NCI-H69 (cell line): ENCODE measurements at regions not wholly inside any gene's neighbourhood (a gene's known extent, or its start where the extent isn't known, plus 50 kb on each side); places are given as distances from the start of the nearest gene placed in this dataset.

Experiments
- DNase-seq: peaks from one replicate; lab custom pipeline; 2025; lab: John Stamatoyannopoulos, UW

GRCh38 chr10:78366663-78367411 is 333.2 kb downstream of the RPS24 start:
- DNase-seq, result no peak

DNA sequence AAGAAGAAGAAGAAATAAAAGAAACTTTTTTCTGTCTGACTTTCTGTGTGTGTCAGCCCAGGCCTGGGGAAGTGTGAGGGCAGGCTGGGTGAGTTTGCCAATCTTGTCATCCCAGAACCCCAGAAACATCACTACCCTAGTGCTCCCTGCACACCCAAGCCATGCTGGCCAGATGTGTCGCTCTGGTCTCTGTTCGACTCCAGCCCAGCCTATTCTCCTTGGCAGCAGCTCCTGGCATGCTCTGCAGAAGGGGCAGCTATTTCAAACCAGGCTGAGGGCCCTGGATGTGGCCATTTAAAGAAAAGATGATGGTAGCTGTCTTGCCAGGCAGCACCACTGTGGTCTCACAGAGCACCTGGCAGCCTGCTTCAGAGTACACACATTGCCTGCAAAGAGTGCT is 334.1 kb downstream of the RPS24 start:
- DNase-seq, result no peak

DNA sequence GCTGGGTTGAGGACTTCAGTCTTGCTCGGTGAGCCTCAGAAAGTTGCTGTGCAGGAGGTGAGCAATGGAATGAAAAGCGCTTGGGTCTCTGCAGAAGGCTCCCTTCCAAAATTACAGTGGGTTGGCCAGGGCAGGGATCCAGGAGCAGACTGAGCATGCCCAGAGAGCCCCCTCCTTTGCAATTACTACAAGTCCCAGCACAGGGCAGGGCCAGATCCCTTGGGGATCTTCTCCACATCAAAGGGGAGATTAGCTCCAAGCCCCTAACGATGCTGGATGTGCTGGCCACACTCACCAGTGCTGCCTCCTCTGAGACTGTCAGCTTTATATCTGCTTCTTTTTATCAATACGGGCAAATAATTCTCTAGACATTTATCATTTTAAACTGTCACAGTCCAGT is 337.5 kb downstream of the RPS24 start:
- peak; percentile 14 for DNase-seq

DNA sequence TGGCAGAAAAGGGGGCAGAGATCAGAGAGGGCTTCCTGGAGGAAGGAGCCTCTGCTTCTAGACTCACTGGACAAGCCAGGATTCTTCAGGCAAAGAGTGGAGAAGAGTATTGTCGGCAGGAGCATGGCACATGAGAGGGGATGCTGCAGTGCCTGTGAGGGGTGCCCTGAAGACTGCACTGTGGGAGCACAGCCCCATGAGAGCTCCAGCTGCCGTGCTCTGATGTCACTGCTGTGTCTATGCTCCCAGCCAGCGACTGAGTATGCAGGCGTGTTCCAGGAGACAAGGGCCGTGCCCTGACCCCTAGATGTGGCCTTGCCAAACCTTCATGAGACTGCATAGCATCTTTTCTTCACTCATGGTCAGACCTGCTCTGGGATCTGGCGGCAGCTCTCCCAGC is 339.1 kb downstream of the RPS24 start:
- no peak for DNase-seq

DNA sequence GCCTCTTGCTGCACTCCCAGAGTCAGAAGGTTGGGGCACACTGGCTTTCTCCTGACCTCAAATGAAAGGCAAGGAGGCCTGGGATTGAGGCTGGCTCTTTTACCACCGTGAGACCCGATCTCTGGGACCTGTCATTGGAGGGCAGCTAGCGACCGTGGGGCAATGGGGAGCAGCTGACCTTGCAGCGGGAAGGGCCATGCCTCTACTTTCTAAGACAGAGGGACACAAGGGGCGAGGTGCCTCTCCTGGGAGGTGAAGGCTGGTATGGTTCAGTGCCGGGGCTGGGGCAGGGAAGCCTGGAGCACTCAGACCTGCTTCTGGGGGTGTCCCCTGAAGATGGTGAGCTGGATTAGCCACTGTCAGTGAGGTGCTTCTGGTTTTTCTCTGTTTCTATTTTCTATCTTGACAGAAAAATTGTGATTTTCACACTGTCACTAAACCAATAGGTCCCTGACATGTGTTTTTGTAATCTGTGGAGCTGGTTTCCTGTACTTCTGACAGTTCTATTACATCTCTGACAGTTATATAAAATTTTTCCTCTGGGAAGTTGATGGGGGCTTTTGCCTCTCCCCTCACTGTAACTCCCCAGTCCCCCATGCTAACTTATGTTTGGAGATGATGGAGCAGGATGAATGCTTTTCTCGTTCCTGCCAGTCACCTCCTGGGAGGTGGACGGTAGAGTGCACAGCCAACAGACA is 340.8 kb downstream of the RPS24 start:
- DNase-seq, result no peak

DNA sequence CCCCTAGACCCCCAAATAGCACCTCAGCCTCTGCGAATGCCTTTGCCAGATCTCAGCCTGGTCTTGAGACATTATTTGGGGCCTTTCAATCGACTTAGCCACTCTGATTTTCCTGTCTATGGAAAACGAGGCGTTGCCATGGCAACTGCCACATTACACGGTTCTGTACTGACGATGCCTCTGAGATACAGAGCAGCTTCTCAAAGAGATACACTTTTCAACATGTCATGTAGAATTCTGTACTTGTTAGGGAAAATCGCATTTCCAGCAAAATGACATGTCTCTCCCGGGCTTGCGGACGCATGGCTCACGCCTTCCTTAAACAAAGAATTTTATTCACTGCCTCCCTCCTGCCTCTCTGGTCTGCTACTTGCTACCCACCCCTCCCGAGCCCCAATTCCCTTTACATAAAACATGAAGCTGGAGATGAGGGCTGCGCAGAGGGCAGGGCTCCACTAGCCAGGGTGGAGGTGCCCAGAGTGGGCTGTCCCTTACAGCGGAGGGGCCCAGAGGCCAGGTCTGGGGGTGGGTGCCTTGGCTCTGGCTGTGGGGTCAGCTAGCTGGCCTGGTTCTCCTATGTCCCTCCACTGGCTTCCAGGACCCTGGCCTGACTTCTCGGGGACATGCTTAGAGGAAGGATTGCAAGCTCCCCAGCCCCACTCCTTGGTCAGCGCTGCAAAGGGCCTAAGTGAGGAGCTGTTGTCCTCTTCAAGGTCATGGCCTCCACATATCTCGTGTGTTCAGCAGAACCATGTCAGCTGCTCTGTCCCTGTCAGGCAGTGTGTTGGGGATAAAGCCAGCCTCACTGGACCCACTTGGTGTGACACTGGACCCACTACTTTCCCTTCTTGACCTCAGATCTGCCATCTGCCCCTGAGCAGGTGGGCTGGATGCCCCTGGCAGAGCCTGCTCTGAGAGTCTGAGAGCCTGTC is 342.5 kb downstream of the RPS24 start:
- no peak for DNase-seq

DNA sequence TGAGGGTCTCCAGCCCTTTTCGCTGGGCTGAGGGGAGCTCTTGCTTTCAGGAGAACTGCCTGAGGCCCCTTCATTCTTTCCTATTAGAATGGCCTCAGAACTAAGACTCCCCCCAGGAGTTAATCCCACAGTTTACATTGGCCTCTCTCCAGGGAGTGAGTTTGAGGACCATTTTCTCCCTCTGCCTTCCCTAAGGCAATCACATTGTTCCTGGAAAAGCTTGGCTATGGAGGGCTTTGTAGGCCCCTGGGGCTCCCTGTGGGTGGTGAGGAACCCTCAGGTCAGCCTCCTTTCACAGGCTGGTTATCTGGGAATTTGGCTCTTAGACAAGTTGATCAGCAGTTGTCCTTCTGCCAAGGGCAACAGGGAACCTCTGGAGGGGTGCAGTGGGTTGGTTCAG is 343.7 kb downstream of the RPS24 start:
- peak; percentile 88 for DNase-seq

DNA sequence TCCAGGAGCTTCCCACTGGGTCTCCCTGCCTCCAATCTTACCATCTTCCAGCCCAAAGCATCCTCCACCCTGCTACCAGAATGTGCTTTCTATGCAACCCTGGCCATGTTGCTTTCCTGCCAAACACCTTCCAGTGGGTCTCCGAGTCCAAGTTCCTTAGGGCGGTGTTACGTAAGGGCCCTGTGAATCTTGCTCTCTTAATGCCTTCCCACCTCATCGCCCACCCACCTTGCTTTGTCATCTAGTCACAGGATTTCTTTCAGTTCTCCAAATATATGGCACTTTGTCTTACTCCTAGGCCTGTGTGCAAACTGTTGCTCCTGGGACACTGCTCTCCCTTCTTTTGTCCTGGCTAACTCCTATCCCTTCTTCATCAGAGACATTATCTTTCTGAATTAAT is 344.5 kb downstream of the RPS24 start:
- no peak for DNase-seq

GRCh38 chr10:78381107-78381506 is 347.4 kb downstream of the RPS24 start:
- DNase-seq, result no peak

DNA sequence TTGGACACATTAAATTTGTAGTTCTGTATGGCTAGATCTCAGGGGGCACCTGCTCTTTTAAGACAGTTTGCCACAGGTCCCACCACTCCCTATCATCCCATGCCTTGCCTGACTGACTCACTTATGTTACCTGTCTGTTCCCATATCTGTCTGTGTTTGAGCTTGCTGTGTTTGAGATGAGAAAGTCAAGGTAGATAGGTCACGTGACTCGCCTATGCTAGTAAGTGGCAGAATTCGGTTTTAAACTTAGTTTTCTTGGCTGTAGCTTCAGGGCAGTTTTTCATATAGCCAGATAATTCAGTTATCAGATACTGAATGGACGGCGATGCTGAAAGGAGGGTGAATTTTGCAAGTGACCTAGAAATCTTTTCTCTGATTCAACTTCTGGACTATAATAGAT is 348.4 kb downstream of the RPS24 start:
- no peak for DNase-seq

DNA sequence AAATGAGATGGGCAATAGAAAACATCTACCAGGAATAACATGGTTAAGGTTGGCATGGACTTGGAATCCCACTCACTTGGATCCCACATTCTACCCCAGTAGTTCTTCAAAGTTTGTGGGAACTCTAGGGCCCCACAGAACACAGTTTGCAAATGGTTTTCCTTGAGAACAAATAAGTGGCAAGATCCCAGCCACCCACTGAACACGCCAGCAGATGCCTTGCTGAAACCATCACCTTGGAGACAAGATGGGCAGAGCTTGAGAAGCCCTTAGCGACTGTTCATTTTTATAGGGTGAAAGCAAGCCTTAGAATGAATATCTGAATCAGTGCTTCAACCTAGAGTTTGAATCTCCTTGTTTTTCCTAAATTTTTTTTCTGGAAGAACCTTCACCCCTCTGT is 349.1 kb downstream of the RPS24 start:
- no peak for DNase-seq

DNA sequence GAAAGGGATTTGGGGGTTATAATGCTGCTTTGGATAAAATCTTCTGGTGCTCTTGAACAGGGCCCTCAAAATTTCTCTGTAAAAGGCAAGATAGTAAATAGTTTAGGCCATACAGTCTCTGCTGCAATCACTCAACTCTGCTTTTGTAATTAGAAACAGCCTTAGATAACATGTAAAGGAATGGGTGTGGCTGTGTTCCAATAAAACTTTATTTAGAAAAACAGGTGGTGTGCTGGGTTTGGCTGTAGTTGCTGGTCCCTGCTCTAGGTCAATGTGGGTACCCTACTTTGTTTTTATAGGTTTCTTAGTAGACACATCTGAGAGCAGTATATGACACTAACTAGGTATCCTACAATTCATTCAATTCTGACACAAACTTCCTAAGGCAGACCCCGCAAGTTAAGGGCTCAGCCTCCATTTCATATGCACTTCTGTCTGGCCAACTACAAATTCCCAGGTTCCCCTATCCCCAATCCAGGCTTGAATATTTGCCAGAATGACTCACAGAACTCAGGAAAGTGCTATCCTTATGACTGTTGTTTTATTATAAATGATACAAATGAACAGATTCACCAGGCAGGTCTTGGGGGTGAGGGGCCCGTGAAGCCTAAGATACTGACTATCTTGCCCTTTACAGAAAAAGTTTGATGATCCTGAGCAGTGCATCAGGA is 349.9 kb downstream of the RPS24 start:
- DNase-seq, result no peak

DNA sequence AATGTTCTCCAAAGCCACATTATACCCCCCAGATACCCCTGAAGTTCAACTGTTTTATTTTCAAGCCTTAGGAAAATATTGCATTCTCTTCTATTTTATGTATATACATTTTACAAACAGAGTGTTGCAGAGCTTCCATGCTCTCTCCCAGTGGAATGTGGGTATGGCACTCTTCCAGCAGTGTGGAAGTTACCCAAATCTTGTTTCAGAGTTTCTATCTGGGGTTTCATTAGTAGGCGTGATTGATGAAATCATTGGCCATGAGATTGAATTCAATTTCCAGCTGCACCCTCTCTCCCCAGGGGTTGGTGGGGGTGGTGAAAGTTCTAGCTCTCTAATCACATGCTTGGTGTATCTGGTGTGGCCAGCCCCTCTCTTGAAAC is 350.4 kb downstream of the RPS24 start:
- DNase-seq, result no peak

DNA sequence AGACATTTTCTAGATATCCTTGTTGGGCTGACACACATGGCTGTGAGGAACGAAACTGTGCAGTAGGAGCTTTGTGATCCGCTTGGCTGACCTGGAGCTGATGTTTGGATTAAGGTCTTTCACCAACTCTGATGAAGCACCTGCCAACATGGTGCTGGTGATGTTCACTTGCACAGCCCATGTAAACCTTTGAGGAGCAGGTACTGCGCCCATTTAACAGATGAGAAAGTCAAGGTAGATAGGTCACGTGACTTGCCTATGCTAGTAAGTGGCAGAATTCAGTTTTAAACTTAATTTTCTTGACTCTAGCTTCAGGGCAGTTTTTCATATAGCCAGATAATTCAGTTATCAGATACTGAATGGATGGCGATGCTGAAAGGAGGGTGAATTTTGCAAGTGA is 351.9 kb downstream of the RPS24 start:
- no peak for DNase-seq

- no peak for DNase-seq
Measured at GRCh38 chr10:78386509-78386908, 352.8 kb downstream of the RPS24 start.

DNA sequence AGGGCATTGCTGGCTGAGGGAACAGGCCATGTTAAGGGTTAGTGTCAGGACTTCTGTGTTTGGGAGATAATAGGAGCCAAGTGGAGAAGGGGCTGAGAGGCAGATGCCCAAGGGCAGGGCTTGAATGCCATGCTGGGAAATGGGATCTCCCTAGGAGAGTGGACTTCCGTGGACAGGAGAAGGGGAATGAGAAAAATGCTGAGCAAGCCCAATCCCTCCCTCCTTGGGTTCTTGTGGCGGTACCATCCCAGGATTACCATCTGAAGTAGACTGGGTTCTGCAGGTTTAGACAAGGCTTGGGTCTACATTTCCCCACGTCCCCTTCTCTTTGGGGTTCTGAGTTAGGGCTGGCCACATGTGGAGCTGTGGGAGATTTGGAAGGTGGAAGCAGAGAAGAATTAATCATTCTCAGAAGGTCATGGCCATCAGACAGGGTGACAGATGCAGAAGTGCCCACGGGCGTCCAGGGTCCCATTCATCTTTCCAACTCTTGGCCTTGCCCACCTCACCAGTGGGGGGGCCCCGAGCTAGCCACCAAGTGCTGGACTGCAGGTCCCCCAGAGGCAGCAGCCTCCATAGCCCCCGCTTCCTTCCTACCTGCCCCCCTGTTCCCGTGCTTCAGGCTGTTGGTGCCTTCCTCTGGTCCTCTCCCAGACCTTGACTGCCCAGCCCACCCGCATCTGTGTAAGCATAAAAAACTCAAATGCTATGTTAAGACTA is 354.8 kb downstream of the RPS24 start:
- DNase-seq, result no peak

GRCh38 chr10:78389419-78389818 is 355.8 kb downstream of the RPS24 start:
- DNase-seq, result peak; percentile 47

DNA sequence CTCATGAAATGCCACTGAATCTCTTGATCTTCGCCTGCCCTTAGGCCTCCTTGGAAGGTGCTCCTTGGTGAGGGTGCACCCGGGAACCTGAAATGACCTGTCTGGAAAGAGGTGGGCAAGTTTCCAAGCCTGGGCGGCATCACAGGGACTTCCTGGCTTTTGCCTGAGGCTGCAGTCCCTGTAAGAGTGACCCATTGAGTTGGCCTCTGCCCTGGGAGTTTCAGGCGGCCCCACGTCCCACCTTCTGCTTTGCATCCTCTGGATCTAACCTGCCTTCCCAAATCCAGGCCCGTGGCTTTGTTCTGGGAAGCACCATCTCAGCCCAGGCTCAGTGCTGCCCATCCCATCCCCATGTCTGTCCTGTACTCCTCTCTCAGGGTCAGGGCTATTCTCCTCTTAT is 356.4 kb downstream of the RPS24 start:
- DNase-seq, result no peak

DNA sequence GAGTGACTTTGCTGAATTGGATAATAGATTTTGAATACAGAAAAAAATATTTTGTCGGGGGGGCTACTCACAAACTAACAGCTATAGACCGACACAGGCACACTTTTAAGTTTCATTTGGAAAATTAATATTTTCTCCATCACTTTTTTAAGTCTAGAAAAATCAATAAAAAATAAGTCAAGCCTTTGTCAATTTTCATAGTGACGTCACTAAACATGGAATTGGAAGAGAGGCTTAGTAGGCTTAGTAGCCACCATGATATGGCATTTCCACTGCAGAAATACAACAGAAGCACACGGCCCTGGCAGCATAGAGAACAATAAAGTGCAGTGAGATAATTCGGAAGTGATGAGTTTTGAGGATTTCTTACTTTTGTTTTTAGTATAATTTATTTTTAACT is 357.2 kb downstream of the RPS24 start:
- no peak for DNase-seq

GRCh38 chr10:78391585-78391984 is 357.9 kb downstream of the RPS24 start:
- no peak for DNase-seq

GRCh38 chr10:78392197-78392596 is 358.5 kb downstream of the RPS24 start:
- no peak for DNase-seq

GRCh38 chr10:78393094-78393493 is 359.4 kb downstream of the RPS24 start:
- no peak for DNase-seq
